Fibroblast of lung (primary cell): ENCODE measurements at regions not wholly inside any gene's neighbourhood (a gene's known extent, or its start where the extent isn't known, plus 50 kb on each side); places are given as distances from the start of the nearest gene placed in this dataset.

Source experiments
- EZH2 ChIP-seq: IDR thresholded peaks from 2 replicates; pipeline ENCODE4 v1.5.1; 2012; ENCODE audit warnings: low read length, control low read depth, mild to moderate bottlenecking; ENCODE audit errors: missing control alignments
- TF ChIP-seq, protein P1 (sequence below), 2 donors: IDR thresholded peaks in 1 of 2; conservative IDR thresholded peaks in 1 of 2; 1 replicate in 1 of 2; 2 replicates in 1 of 2; pipeline ENCODE4 v1.5.1; 2011 to 2012; ENCODE audit warnings: low read length in 2 of 2, control low read depth in 1 of 2, inconsistent platforms in 1 of 2, low read depth in 1 of 2, mild to moderate bottlenecking in 1 of 2

DNA sequence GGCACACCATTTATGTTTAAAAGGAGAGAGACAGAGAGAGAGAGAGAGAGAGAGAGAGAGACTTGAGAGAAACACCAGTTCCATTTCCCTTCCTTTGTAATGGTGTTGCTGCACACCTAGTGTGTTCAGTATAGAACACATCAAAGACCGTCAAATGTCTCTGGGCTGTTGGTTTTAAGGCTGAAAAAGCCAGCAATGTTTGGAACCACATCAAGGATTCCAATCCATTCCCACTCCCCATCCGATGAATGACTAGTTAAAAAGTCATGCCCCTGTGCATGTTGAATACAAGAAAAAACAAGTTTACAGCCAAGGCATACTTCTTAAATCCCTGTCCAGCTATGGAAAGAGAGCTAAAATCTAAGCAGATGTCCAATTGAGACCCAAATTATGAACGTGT is 83.0 kb upstream of the IFNE start:
- TF ChIP-seq, protein P1, sequence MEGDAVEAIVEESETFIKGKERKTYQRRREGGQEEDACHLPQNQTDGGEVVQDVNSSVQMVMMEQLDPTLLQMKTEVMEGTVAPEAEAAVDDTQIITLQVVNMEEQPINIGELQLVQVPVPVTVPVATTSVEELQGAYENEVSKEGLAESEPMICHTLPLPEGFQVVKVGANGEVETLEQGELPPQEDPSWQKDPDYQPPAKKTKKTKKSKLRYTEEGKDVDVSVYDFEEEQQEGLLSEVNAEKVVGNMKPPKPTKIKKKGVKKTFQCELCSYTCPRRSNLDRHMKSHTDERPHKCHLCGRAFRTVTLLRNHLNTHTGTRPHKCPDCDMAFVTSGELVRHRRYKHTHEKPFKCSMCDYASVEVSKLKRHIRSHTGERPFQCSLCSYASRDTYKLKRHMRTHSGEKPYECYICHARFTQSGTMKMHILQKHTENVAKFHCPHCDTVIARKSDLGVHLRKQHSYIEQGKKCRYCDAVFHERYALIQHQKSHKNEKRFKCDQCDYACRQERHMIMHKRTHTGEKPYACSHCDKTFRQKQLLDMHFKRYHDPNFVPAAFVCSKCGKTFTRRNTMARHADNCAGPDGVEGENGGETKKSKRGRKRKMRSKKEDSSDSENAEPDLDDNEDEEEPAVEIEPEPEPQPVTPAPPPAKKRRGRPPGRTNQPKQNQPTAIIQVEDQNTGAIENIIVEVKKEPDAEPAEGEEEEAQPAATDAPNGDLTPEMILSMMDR (conservative IDR thresholded peaks at IDR 0.05 in 1 of 2, IDR thresholded peaks at IDR 0.05 in 1 of 2; ENCODE audit: low read depth in 1 of 2, low read length in 2 of 2) = no peak
- TF ChIP-seq EZH2 = no peak
